ENCODE measurements at regions not wholly inside any gene's neighbourhood (a gene's known extent, or its start where the extent isn't known, plus 50 kb on each side); places are given as distances from the start of the nearest gene placed in this dataset.

DNA sequence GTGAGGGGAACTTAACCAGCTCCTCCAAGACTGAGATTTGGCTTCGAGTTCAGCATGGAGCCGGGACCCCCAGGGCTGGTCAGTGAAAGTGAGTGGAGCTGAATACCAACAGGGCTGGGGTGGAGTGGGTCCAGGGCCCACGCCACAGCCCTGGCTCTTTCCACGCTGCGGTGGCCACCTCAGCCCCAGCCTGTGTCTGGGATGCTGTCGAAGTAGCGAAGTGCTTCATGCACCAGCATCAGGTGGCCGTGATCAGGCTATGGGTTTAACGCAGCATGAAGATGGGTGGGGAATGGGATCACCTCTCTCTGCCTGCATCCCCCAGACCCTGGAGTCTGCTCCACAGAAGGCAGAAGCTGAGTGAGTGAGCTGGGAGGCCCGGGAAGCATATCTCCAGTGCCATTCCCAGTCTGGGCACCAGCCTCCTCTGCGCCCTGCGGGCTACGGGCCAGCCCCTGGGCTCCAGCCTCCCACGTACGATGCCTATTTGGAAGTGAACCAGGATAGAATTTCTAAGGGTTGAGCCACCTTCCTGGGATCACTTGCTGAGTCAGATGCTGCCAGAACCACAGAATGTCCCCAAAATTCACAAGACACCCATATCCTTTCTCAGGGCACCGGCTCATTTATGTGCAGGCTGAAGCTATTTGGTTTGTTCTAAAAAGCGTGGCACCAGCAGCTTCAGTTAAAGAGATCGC is 131.1 kb upstream of the CHST15 start:
- no peaks in the 10 kb centered on the region for H3K4me1 ChIP-seq
- WGBS (ENCODE audit: insufficient coverage, low coverage, low lambda C conversion rate, missing lambda C conversion rate): 71% methylated on average over 5 of the region's 18 CpGs
- no peaks in the 10 kb centered on the region for H3K9me3 ChIP-seq
- no peaks in the 10 kb centered on the region for H3K27me3 ChIP-seq
- H3K36me3 ChIP-seq: no peaks in the 10 kb centered on the region
- no peak overlapping the region for H3K27ac ChIP-seq
- no peak for DNase-seq
- H3K4me3 ChIP-seq: no peak overlapping the region
- intact Hi-C loops (cut with DNase I): no loop called here
- no peak for ATAC-seq
- TF ChIP-seq, protein P1, sequence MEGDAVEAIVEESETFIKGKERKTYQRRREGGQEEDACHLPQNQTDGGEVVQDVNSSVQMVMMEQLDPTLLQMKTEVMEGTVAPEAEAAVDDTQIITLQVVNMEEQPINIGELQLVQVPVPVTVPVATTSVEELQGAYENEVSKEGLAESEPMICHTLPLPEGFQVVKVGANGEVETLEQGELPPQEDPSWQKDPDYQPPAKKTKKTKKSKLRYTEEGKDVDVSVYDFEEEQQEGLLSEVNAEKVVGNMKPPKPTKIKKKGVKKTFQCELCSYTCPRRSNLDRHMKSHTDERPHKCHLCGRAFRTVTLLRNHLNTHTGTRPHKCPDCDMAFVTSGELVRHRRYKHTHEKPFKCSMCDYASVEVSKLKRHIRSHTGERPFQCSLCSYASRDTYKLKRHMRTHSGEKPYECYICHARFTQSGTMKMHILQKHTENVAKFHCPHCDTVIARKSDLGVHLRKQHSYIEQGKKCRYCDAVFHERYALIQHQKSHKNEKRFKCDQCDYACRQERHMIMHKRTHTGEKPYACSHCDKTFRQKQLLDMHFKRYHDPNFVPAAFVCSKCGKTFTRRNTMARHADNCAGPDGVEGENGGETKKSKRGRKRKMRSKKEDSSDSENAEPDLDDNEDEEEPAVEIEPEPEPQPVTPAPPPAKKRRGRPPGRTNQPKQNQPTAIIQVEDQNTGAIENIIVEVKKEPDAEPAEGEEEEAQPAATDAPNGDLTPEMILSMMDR (IDR thresholded peaks at IDR 0.05): no peak
- no peak for TF ChIP-seq POLR2A (IDR thresholded peaks at IDR 0.05)

DNA sequence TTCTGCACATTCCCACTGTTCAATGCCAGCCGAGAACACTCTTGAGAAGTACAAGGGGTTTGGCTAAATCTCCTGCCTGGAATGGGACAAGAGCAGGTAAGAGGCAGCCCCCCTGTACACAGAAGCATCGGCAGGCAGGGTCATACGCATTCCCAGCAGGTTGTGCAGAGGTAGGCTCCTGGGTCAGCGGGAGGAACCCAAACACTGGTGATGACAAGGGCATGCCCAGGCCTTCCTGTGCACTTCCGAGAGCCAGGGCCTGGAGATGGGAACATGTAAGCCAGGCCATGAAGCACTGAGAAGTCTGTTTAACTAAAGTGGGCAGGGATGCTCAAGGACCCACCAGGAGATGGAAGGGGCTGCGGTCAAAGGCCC is 130.3 kb upstream of the CHST15 start:
- H3K36me3 ChIP-seq: no peaks in the 10 kb centered on the region
- WGBS (ENCODE audit: insufficient coverage, low coverage, low lambda C conversion rate, missing lambda C conversion rate): 34% methylated on average over 3 of the region's 6 CpGs
- H3K4me3 ChIP-seq: no peak overlapping the region
- intact Hi-C loops (cut with DNase I): no loop called here
- TF ChIP-seq, protein P1 (IDR thresholded peaks at IDR 0.05): no peak
- TF ChIP-seq POLR2A (IDR thresholded peaks at IDR 0.05): no peak
- no peaks in the 10 kb centered on the region for H3K27me3 ChIP-seq
- DNase-seq: no peak
- H3K4me1 ChIP-seq: no peaks in the 10 kb centered on the region
- H3K27ac ChIP-seq: no peak overlapping the region
- ATAC-seq: no peak
- H3K9me3 ChIP-seq: no peaks in the 10 kb centered on the region

DNA sequence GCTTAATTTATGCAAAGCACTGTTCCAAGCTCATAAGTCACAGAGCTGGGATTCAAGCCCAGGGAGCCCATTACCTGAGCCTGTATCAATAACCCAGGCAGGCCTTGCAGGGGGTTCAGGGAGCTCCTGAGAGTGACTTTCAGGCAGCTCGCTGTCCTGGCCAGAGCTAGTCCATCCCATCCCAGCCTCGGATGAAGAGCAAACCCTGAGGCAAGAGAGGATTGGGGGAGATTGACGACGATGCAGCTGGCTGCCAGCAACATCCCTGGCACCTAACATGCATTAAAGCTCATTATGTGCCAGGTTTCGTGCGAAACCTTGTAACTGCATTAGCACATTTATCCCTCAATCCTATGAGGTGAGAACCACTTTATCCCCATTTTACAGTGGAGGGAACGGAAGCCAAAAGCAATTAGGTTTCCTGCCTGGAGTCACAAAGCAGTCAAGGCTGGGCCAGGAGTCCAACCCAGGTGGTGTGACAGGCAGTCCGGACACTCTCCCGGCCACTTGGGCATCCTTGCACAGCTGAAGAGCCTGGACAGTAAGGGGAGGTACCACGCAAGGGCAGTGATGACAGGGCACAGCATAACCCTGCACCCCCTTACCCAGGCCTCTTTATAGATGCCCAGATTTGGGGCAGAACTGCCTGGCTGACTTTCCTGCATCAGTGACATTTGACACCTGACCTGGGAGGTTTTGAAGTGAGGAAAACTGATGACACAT is 129.8 kb upstream of the CHST15 start:
- intact Hi-C loops (cut with DNase I): no loop called here
- Histone ChIP-seq H3K4me1 (no peaks in the 10 kb centered on the region), H3K27ac (no peak overlapping the region), H3K27me3 (no peaks in the 10 kb centered on the region), H3K9me3 (no peaks in the 10 kb centered on the region), H3K36me3 (no peaks in the 10 kb centered on the region), H3K4me3 (no peak overlapping the region)
- no peak for DNase-seq
- WGBS (ENCODE audit: insufficient coverage, low coverage, low lambda C conversion rate, missing lambda C conversion rate): 62% methylated on average over 6 of the region's 10 CpGs
- TF ChIP-seq, protein P1 (IDR thresholded peaks at IDR 0.05): no peak
- no peak for TF ChIP-seq POLR2A (IDR thresholded peaks at IDR 0.05)
- ATAC-seq: no peak

DNA sequence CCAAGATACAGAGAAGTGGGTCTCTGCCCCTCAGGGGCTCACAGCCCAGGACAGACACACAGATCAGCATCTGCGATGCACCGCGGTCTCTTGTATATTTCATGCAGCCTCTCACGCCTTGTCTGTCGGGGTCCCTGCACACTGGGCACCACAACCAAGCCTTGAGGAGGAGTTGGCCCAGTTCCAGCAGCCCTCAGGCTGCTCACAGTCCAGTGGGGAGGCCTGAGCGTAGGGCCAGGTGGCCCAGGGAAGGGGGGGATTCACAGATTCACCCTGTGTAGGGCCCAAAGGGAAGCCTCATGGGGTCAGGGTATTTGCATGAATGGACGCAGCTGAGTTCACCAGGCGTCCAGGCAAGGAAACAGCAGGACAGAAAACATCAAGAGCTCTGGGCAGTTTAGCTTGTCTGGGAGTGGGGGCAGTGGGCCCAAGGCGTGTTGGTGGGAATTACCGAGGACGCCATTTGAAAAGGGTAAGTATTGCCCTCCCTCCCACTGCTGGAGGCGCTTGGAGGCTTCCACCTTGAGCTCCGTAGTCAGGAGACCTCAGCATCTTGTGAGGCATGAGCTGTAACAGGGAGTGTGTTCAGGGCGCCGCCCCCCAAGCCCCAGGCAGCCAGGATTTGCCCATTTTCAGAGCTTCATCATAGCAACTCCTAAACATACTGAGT is 129.1 kb upstream of the CHST15 start:
- intact Hi-C loops (cut with DNase I): no loop called here
- Histone ChIP-seq H3K27ac (no peak overlapping the region), H3K4me3 (no peak overlapping the region), H3K27me3 (no peaks in the 10 kb centered on the region), H3K4me1 (no peaks in the 10 kb centered on the region), H3K9me3 (no peaks in the 10 kb centered on the region), H3K36me3 (no peaks in the 10 kb centered on the region)
- DNase-seq (no peak), ATAC-seq (no peak)
- WGBS (ENCODE audit: insufficient coverage, low coverage, low lambda C conversion rate, missing lambda C conversion rate): 74% methylated on average over 4 of the region's 15 CpGs
- no peak for TF ChIP-seq POLR2A (IDR thresholded peaks at IDR 0.05)
- TF ChIP-seq, protein P1 (IDR thresholded peaks at IDR 0.05): no peak
